HCT116 (cell line): ENCODE measurements at regions not wholly inside any gene's neighbourhood (a gene's known extent, or its start where the extent isn't known, plus 50 kb on each side); places are given as distances from the start of the nearest gene placed in this dataset.

Source experiments
- ATAC-seq: fragments of 200-7000 bp; cut with Tn5 transposase; 2 replicates; pipeline ENCODE4 v1.9.1; 2020; ENCODE audit warnings: mild to moderate bottlenecking, moderate library complexity
- BruUV-seq: library from RNA; stranded (reverse); fragments of 400-500 nt; replicated peaks from 2 replicates; lab custom pipeline; 2021; lab: Mats Ljungman, UMichigan
- CTCF ChIA-PET: fragments of 300-600 bp; sonication (Branson Sonifier 250); formaldehyde crosslinking; loops from one replicate; lab custom pipeline; 2021; ENCODE audit warnings: antibody characterized with exemption; lab: Charles Lee
- POLR2A ChIA-PET: fragments of 300-600, 350-600 bp; sonication (Branson Sonifier 250); formaldehyde crosslinking; loops from one replicate; lab custom pipeline; 2021; ENCODE audit warnings: antibody characterized with exemption; lab: Charles Lee
- RAD21 ChIA-PET, 2 experiments: fragments of 300-600 bp; sonication (Branson Sonifier 250); formaldehyde crosslinking; loops; one replicate each; lab custom pipeline; 2023; ENCODE audit warnings: low total read pairs in 2 of 2; ENCODE audit not compliant: uncharacterized antibody in 2 of 2, unreplicated experiment in 2 of 2, low non-redundant PET in 1 of 2; lab: Charles Lee
- DNase-seq: peaks from one replicate; pipeline ENCODE4 v3.0.0-alpha.2; 2010; ENCODE audit warnings: low read depth, low spot score
- H2AFZ ChIP-seq: fragments of 200-600 bp; shearing (Covaris generic), sonication (generic); 2 replicates; pipeline ENCODE4 v1.6.1; 2017; ENCODE audit warnings: low read depth, mixed run types, mixed read lengths, antibody characterized with exemption, low read length; ENCODE audit not compliant: poor library complexity, severe bottlenecking
- H3K27ac ChIP-seq: 2 replicates; pipeline ENCODE4 v1.5.1; 2012; ENCODE audit warnings: low read depth, low read length
- H3K27me3 ChIP-seq: fragments of 200-600 bp; sonication (generic); 2 replicates; pipeline ENCODE4 v1.6.1; 2016; ENCODE audit warnings: mixed run types, low read length, mixed read lengths; ENCODE audit not compliant: insufficient read depth
- H3K36me3 ChIP-seq, 2 experiments: fragments of 200-500 bp in 1 of 2; fragments of 200-600 bp in 1 of 2; sonication (Bioruptor generic) in 1 of 2; sonication (generic) in 1 of 2; 2 replicates each; pipeline versions ENCODE4 v1.5.1 to v1.6.1; 2014 to 2016; ENCODE audit warnings: low read length in 2 of 2, inconsistent platforms in 1 of 2, mixed read lengths in 1 of 2, mixed run types in 1 of 2; ENCODE audit not compliant: insufficient read depth in 2 of 2, control insufficient read depth in 1 of 2
- H3K4me1 ChIP-seq, 2 experiments: fragments of 200-600 bp in 1 of 2; sonication (generic) in 1 of 2; 2 replicates each; pipeline versions ENCODE4 v1.5.1 to v1.6.1; 2012 to 2017; ENCODE audit warnings: low read length in 2 of 2, inconsistent platforms in 1 of 2, mild to moderate bottlenecking in 1 of 2, mixed read lengths in 1 of 2, mixed run types in 1 of 2, moderate library complexity in 1 of 2; ENCODE audit not compliant: insufficient read depth in 2 of 2, control insufficient read depth in 1 of 2
- H3K4me2 ChIP-seq: fragments of 200-600 bp; sonication (generic); 2 replicates; pipeline ENCODE4 v1.6.1; 2017; ENCODE audit warnings: mixed run types, low read length, mixed read lengths
- H3K4me3 ChIP-seq, 2 experiments: fragments of 200-600 bp in 1 of 2; sonication (generic) in 1 of 2; replicated peaks in 1 of 2; 2 replicates each; pipeline ENCODE4 v1.5.1; 2011 to 2016; ENCODE audit warnings: low read length in 2 of 2, control low read depth in 1 of 2, low read depth in 1 of 2, mild to moderate bottlenecking in 1 of 2, mixed read lengths in 1 of 2, mixed run types in 1 of 2
- H3K79me2 ChIP-seq: fragments of 200-600 bp; sonication (generic); 2 replicates; pipeline ENCODE4 v1.6.1; 2017; ENCODE audit warnings: mild to moderate bottlenecking, mixed run types, low read length, moderate library complexity, mixed read lengths; ENCODE audit not compliant: insufficient read depth
- H3K9ac ChIP-seq: fragments of 200-600 bp; sonication (generic); 2 replicates; pipeline ENCODE4 v1.6.1; 2016; ENCODE audit warnings: low read length, mixed read lengths
- H3K9me2 ChIP-seq: fragments of 200-600 bp; sonication (generic), shearing (Covaris generic); 2 replicates; pipeline ENCODE4 v1.6.1; 2017; ENCODE audit warnings: mixed run types, mild to moderate bottlenecking, moderate library complexity; ENCODE audit not compliant: insufficient read depth
- H3K9me3 ChIP-seq, 2 experiments: fragments of 200-500 bp in 1 of 2; fragments of 200-600 bp in 1 of 2; sonication (Bioruptor generic) in 1 of 2; sonication (generic) in 1 of 2; 2 replicates each; pipeline ENCODE4 v1.6.1; 2014 to 2017; ENCODE audit warnings: low read length in 2 of 2, mixed read lengths in 2 of 2, inconsistent platforms in 1 of 2, low read depth in 1 of 2, mild to moderate bottlenecking in 1 of 2, mixed run types in 1 of 2, moderate library complexity in 1 of 2; ENCODE audit not compliant: control insufficient read depth in 1 of 2, insufficient read depth in 1 of 2
- H4K20me1 ChIP-seq: fragments of 200-600 bp; sonication (generic), shearing (Covaris generic); 2 replicates; pipeline ENCODE4 v1.6.1; 2017; ENCODE audit warnings: mixed run types, mild to moderate bottlenecking, moderate library complexity; ENCODE audit not compliant: insufficient read depth
- CBX3 ChIP-seq: IDR thresholded peaks from 2 replicates; pipeline ENCODE4 v1.6.1; 2012; ENCODE audit warnings: low read depth
- ELF1 ChIP-seq: IDR thresholded peaks from 2 replicates; pipeline ENCODE4 v1.6.1; 2012; ENCODE audit warnings: low read depth, borderline replicate concordance
- EZH2phosphoT487 ChIP-seq: fragments of 200-600 bp; IDR thresholded peaks from 2 replicates; pipeline ENCODE4 v1.6.1; 2018; ENCODE audit warnings: antibody characterized with exemption, borderline replicate concordance
- FOSL1 ChIP-seq: IDR thresholded peaks from 2 replicates; pipeline ENCODE4 v1.6.1; 2012; ENCODE audit warnings: low read depth
- POLR2A ChIP-seq: IDR thresholded peaks from 2 replicates; pipeline ENCODE4 v1.7.0; 2011; ENCODE audit warnings: borderline replicate concordance; ENCODE audit not compliant: insufficient read depth, insufficient read length; ENCODE audit errors: extremely low read depth
- SIN3A ChIP-seq: IDR thresholded peaks from 2 replicates; pipeline ENCODE4 v1.6.1; 2012; ENCODE audit warnings: low read depth
- SP1 ChIP-seq: IDR thresholded peaks from 2 replicates; pipeline ENCODE4 v1.6.1; 2012; ENCODE audit warnings: low read depth
- SRF ChIP-seq: IDR thresholded peaks from 2 replicates; pipeline ENCODE4 v1.6.1; 2012; ENCODE audit warnings: low read depth
- TCF7L2 ChIP-seq: IDR thresholded peaks from 2 replicates; pipeline ENCODE4 v1.7.0; 2011; ENCODE audit warnings: borderline replicate concordance, inconsistent platforms; ENCODE audit not compliant: insufficient read depth, insufficient read length; ENCODE audit errors: extremely low read depth
- YY1 ChIP-seq: IDR thresholded peaks from 2 replicates; pipeline ENCODE4 v1.6.1; 2011; ENCODE audit warnings: low read length, low read depth, moderate library complexity, mild to moderate bottlenecking; ENCODE audit not compliant: insufficient replicate concordance; ENCODE audit errors: extremely low read depth
- ZFX ChIP-seq: fragments of 450-650 bp; IDR thresholded peaks from 2 replicates; pipeline ENCODE4 v1.6.1; 2017
- intact Hi-C: fragments of 100-400 bp; cut with micrococcal nuclease; formaldehyde crosslinking; loops from 2 replicates; pipeline ENCODE4 v1.10.0; 2022
- TF ChIP-seq, protein P1 (sequence below), 3 experiments: fragments of 200-600 bp in 1 of 3; sonication (generic) in 1 of 3; IDR thresholded peaks in 2 of 3; conservative IDR thresholded peaks in 1 of 3; 2 replicates each; pipeline ENCODE4 v1.5.1; 2012 to 2017; ENCODE audit warnings: low read depth in 2 of 3, low read length in 2 of 3, antibody characterized with exemption in 1 of 3, borderline replicate concordance in 1 of 3, control low read depth in 1 of 3, mild to moderate bottlenecking in 1 of 3, mixed read lengths in 1 of 3, mixed run types in 1 of 3, moderate library complexity in 1 of 3; ENCODE audit not compliant: insufficient read depth in 1 of 3
- TF ChIP-seq, protein P2 (sequence below): IDR thresholded peaks from 2 replicates; pipeline ENCODE4 v1.6.1; 2012

GRCh38 chr19:31568724-31569123 is 219.5 kb upstream of the TSHZ3 start:
- no peaks in the 10 kb centered on the region for H3K27me3 ChIP-seq
- POLR2A ChIA-PET, result no interaction called here
- H3K9ac ChIP-seq, result no peak overlapping the region
- H3K9me2 ChIP-seq, result no peaks in the 10 kb centered on the region
- TF ChIP-seq SRF (no peak), EZH2phosphoT487 (no peak), POLR2A (no peak), YY1 (no peak), SP1 (no peak), ZFX (no peak), FOSL1 (no peak), SIN3A (no peak), TCF7L2 (no peak), ELF1 (no peak), CBX3 (no peak)
- TF ChIP-seq, protein P1, sequence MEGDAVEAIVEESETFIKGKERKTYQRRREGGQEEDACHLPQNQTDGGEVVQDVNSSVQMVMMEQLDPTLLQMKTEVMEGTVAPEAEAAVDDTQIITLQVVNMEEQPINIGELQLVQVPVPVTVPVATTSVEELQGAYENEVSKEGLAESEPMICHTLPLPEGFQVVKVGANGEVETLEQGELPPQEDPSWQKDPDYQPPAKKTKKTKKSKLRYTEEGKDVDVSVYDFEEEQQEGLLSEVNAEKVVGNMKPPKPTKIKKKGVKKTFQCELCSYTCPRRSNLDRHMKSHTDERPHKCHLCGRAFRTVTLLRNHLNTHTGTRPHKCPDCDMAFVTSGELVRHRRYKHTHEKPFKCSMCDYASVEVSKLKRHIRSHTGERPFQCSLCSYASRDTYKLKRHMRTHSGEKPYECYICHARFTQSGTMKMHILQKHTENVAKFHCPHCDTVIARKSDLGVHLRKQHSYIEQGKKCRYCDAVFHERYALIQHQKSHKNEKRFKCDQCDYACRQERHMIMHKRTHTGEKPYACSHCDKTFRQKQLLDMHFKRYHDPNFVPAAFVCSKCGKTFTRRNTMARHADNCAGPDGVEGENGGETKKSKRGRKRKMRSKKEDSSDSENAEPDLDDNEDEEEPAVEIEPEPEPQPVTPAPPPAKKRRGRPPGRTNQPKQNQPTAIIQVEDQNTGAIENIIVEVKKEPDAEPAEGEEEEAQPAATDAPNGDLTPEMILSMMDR (IDR thresholded peaks at IDR 0.05 in 2 of 3, conservative IDR thresholded peaks at IDR 0.05 in 1 of 3; ENCODE audit: borderline replicate concordance in 1 of 3, insufficient read depth in 1 of 3, low read depth in 2 of 3, low read length in 2 of 3), result no peak
- TF ChIP-seq, protein P2, sequence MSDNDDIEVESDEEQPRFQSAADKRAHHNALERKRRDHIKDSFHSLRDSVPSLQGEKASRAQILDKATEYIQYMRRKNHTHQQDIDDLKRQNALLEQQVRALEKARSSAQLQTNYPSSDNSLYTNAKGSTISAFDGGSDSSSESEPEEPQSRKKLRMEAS, result no peak
- TF ChIP-seq, all 23 proteins: peak for 0
- no peaks in the 10 kb centered on the region for H3K79me2 ChIP-seq
- no peaks in the 10 kb centered on the region for H4K20me1 ChIP-seq
- H3K4me2 ChIP-seq, result no peak overlapping the region
- ChIA-PET CTCF (no interaction called here), RAD21 (no interaction called here)
- no peaks in the 10 kb centered on the region for H3K36me3 ChIP-seq
- DNase-seq (no peak), ATAC-seq (no peak)
- H3K4me3 ChIP-seq, result no peak overlapping the region
- peaks cover 11 to 31% of the 10 kb centered on the region in 2 experiments; a peak in 2 of 4 replicates for H3K9me3 ChIP-seq
- H3K27ac ChIP-seq, result no peak overlapping the region
- no peak overlapping the region for H2AFZ ChIP-seq
- H3K4me1 ChIP-seq, result no peaks in the 10 kb centered on the region
- no TSS peak for BruUV-seq
- intact Hi-C loops, result no loop called here
